HG03457 (cell line): ENCODE measurements at regions not wholly inside any gene's neighbourhood (a gene's known extent, or its start where the extent isn't known, plus 50 kb on each side); places are given as distances from the start of the nearest gene placed in this dataset.

Source experiments
- ATAC-seq: cut with Tn5 transposase; IDR thresholded peaks from one replicate; pipeline ENCODE4 v1.9.1; 2021; ENCODE audit warnings: moderate number of reproducible peaks; ENCODE audit not compliant: unreplicated experiment

DNA sequence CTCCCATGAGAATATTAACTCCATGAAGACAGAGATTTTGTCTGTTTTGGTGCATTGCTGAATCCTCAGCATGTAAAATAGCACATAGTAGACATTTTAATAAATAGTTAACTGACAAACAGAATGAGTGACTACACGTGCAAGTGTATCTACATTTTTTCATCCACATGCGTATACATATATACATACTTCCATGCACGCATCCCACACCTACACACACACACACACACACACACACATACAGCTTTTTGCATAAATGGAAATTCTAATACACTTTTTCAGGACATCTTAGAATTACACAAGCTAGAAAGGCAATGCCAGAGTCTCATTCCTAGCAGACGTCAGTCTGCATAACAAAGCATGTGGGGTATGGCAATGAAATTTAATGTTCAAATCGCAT lies 139.7 kb upstream of the LRFN2 start:
- no peak for ATAC-seq

DNA sequence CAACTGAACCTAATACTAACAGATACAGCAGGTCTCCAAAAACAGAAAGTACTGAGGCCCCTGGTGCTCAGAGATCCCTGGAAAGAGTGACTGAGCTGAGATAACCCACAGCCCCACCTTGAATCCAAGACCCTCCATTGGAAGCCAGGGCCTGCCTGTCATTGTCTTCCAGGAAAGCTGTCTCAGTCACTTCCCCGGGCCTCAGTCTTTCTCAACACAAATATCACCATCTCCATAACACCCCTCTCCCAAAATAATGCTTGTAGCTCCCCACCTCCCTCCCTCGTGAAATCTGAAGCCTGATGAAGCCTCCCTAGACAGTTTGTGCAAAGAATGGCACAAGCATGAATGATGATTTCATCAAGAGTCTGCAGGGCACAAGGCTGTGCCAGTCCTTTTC lies 138.2 kb upstream of the LRFN2 start:
- no peak for ATAC-seq

DNA sequence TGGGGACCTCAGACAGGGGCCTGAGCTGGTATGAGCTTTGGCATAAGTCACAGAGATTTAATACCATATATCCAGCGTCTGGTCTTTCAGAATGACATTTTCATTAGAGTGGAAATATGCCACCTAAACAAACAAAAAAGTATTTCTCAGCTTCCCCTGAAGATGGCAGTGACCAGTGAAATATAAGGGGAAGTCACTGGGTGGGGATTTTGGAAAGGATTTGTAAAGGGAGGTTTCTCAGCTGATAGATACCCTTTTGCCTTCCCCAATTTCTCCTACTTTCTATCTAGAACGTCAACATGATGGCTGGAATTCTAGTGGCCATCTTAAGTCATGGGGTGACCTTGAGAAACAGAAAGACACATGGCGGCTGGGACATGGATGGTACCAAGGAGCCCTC lies 137.7 kb upstream of the LRFN2 start:
- no peak for ATAC-seq

DNA sequence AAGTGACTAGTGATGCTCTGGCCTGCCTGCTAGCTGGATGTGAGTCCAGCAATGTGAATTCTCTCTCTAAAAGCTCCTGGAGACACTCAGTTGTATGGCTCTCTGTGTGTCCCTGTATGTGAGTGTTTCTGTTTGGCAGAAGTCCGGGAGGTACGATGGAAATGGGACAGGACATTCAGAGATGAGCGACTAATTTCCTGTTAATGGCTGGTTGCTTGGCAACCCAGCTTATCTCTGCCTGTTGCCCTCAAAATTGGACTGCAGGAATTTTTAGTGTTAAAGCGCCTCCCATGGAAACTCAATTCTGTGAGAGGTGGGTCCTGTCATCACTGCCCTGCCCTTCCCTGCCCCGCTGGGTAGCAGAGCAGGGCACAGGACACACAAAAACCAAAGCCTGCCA lies 136.8 kb upstream of the LRFN2 start:
- no peak for ATAC-seq

DNA sequence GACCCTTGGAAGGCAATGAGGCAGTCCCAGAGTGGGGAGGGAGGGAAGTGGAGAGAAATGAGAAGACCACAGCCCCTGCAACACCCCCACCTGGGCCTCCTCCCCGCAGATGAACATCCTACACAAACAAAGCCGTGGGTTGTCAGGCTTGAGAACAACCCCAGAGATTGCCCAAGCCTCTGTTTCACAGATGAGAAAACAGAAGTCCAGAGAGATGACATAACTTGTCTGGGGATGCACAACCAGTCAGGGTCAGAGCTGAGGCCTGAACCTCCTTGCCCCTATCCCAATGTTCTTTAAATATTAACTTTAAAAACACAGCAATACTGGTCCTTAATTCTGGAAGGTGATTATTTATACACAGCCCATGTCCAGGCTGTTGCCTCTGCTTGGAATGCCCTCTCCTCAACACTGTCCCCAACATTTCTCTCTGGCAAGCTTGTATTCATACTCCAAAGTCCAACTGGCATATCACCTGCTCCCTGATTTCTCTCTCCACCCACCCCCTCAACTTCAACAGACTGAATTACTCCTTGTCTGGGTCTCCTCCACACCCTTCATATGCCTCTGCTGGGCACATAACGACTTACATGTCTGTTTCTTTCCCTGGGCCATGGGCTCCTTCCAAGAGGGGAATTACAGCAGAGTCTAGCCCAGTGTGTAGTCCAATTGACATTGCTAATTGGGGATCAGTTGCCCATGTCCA lies 135.5 kb upstream of the LRFN2 start:
- ATAC-seq, result no peak

DNA sequence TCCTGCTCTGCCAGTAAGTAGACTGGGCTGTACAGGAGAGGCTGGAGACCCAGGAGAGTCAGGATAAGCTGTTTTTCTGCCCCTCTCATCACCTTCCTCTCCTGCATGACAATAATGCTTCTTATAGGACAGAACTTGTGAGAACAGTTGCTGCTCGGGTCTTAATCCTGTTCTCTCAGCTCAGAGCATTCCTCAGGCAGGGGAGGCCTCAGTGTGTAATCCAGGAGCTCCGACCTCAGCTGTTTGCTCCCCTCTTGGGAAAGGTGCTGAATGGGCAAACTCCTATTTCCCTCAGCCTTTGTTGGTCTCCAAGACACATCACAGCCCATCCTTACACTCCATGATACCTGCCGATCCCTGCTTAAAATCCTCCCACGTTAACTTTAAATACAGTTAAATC lies 134.9 kb upstream of the LRFN2 start:
- ATAC-seq, result no peak

DNA sequence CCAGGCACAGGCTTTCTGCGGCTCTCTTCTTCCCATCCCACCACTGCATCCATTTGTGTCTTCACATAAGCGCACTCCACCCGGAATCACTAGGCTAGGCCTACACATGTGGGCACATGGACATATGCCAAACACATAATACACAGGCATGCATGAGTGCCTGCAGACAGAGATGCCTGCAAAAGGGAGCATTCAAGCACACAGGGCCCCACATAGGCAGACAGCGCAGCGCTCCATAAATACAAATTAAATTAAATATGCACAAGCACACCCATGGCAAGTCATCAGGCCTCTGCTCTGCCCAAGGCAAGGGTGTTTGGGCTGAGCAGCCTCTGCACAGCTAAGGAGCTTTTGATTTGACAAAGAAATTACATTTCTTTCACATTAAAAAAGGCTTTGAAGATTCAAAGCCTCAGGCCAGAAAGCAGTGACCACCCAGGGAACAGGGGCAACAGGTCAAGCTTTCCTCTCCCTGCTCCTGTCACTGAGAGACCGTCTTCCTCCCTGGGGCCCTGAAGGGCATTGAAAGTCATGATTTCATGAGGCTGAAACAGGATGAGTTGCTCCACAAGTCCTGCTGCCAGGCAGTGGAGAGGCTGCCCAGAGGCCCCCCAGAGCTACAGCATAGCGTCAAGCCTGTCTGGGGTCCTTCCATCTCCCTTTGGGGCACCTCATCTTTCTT lies 134.2 kb upstream of the LRFN2 start:
- no peak for ATAC-seq

DNA sequence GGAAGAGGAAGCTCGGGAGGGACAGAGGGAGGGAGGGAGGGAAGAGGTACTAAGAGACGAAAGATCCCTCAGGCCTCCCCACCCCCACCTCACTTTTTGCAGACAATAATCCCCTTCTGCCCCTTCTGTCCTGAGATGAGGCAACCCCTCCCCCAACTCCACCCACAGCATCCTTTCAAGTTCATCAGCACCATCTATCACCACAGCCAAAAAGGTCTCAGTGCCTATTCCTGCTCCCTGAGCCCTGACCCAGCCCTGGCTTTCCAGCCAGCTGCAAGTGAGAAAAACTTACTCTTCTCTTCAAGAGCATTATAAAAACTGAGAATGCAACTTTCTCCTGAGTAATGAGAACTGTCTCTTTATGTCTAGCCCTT lies 133.2 kb upstream of the LRFN2 start:
- ATAC-seq, result no peak

DNA sequence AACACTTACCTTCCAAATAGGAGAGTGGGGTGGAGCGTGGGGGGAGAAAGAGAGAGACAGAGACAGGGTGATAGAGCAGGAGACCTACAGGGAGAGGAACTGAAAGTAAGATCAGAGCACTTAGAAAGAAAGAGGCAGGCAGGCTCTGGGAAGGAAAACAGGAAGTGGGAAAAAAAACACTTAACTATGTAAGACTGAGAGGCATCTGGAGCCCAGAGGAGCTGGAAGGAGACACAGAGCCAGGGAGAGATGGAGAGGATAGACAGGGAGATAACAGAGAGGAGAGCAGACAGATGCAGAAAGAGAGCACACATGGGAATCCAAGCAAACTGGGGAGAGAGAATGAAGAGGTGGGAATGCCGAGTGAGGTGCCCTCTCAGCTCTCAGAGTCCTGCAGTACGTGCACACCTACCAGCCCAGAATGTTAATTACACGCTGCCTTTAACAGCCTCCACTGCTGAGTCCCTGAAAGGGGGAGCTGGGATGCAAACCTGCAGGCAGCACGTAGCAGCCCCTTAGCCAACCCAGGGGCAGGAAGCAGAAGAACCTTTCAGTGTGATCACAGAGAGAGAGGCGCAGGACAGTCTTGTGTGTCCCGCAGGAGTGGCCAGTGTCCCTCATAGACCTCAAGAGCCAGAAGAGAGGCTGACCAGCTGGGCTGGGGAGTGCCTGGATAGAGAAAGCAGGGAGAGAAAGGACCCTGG lies 132.7 kb upstream of the LRFN2 start:
- ATAC-seq, result no peak

DNA sequence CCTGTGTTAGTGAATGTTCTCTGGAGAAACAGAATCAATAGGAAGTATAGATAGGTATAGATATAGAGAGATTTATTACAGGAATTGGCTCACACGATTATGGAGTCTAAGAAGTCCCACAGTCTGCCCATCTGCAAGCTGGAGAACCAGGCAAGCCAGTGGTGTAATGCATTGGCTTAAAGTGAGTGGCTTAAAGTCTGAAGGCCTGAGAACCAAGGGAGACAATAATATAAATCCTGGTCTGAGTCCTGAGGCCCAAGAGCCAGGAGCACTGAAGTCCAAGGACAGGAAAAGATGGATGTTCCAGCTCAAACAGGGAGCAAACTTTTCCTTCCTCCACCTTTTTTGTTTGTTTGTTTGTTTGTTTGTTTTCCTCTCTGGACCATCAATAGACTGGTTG lies 131.2 kb upstream of the LRFN2 start:
- no peak for ATAC-seq

DNA sequence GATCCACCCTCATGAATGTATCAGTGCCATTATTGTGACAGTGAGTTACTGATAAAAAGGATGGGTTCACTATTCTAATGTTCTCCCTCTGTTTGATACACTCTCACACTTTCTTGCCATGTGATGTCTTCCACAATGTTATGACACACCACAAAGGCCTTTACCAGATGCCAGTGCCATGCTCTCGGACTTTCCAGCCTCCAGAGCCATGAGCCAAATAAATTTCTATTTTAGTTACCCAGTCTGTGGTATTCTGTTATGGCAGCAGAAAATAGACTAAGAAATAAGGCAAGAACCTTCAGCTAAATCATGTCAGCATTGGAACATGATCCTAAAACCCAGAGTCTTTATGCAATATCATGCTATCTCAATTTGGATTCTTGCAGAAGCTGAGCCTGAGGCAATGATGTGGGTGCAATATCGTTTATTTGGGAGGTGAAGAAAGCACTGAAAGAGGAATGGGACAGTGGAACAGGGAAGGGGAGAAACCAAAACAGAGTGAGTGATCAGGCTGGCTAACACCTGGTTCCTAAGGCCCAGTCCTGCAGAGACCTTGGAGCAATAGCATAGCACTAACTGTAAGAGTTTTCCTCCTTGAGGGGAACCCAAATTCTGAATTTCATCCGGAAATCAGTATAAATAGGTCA lies 130.4 kb upstream of the LRFN2 start:
- no peak for ATAC-seq

DNA sequence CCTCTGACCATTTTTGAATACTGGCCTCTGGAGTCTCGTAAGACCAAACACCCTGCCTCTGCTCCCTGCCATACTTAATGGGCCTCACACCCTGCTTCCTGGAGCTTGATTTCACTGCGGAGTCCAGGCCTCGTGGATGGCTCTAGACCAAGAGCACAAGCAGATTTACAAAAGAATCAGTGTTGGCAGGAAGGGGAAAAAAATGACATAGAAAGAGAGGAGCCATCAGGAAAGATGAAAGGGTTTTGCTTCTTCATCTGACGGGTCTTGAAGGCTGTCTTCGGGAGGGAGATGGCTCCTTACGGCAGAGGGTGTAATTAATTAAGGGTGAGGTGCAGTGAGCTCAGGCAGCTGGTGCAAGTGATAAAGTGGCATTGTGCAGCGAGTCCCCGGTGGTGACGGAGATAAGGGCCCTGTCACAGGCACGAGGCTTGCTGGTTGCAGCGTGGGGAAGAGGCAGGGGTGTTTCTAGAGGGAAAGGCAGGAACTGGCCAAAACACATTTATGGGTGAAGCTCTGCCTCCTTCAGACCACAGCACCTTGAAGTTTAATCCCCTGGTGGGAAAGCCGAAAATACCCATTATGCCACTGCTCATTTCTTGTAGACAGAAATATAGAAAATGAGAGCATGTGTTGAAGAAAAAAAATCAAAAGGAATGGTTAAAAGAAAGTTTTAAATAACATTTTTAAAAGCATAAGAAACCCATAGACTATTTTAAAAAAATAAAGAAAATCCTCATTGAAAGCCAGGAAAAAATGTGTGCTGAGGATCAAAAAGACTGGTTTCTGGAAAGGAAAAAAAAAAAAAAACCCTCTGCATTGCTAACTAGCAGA lies 128.6 kb upstream of the LRFN2 start:
- no peak for ATAC-seq

DNA sequence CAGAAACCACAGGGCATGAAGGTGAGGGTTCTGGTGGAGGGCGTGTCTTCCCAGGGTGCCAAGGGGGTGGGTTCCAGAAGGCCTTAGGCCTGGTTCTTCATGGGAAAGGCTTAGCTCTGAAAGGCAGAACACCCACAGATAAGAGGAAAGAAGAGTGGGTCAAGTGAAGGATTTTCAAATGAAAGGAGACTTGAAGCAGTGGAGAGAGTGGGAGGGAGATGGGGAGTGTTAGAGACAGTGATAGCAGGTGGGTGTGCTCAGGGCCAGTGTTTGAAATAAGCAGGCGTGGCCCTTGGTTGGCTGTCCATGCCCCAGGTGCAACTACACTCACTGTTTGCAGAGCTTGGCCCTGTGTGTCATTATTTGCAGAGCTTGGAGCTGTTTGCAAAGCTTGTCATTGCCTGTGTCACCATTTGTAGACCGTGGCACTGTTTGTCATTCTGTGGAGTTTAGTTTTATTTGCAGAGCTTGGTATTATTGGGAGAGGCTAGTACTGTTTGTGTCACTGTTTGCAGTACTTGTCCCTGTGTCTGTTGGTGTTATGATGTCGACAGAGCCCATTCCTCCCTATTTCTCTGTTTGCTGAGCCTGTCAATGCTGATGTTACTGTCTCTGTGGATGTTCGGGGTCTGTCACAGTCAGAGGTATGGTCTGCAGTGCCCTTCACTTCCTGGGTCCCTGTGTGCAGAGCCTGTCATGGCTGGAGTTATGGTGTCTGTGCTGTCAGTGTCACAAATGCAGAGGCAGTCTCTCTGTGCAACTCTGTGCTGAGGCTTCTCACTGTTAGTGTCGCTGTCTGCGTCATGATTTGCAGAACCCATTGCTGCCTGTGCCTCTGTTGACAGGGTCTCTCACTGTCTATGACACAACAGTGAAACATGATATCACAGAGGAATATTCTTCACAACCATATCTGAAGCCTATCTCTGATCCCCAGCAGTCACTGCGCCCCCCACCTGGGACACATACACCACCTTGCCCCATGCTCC lies 127.7 kb upstream of the LRFN2 start:
- ATAC-seq, result no peak

DNA sequence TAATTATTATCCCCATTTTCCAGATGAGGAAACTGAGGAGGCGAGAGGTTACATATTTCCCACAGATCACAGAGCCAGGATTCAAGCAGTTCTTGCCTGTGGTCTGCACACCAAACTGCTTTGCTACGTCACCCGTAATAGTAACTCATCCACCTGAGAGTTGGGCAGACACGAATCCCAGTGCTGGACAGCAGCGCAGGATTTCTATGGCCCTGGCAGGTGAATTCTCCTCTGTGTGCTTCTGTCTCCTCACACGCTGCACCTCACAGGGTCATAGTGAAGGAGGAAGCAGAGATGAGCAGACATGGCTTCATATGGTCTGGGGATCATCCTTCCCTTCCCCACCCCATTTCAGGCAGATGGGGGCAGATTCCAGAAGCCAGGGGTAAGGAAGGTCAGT lies 127.0 kb upstream of the LRFN2 start:
- ATAC-seq, result no peak

DNA sequence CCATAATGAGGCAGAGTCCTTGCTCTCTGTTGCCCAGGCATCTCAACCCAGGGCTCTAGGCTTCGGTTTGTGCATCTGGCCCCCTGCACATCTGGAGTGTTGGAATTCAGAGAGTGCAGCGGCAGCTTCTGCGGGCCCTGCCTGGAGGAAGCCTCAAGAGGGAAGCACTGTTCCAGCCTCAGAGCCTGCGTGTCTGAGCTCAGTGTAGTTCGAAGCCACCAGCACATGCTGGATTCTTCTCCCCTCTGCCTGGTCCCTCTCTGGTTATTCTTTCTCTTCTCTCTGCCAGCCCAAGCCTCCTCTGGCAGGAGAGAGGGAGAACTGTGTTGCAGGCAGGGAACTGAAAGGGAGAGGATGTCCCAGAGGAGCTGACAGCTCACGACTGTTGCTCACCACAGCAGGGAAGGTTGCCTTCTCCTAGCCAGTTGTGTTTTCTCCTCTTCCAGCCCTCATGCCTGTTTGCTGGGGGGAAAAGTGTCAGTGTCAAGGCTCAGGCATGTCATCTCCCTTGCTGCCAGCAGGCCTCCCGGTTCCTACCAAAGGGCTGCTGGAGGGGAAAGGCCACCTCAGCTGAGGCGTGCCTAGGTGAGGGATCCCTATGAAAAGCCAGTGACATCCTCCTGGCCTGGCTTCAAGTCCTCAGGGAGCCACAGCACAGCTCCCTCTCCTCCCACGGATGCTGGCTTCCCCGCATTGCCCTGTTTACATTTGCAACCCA lies 126.0 kb upstream of the LRFN2 start:
- ATAC-seq, result no peak

DNA sequence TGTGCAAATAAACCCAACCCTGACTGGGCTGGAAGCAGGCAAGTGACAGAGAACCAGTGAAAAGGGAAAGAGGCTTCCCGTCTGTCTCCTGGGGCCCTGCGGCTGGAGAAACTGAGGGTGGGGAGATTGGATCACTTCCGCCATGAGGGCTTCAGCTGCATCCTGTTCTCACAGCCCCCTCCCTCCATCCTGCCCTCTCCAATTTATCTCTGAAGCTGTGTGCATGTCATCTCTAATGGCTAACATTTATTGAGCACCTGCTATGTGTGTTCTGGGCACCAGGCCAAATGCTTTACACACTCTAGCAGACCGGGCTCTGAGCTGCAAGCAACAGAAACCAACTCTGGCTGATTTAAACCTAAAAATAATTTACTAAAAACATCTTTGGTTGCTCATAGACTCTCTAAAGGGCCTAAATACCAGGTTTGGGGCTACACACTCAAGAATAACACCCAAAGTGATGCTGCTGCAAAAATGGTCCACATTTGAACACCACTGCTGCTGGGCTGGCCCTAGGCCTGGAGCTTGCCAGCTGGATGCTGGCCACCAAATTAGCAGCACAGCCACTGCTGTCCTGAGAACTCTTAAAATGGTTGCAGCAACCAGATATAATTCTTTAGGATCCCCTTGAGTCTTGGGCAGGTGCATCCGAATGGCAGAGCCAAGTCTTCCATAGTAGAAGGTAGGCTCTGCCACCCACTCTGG lies 123.6 kb upstream of the LRFN2 start:
- ATAC-seq, result no peak

DNA sequence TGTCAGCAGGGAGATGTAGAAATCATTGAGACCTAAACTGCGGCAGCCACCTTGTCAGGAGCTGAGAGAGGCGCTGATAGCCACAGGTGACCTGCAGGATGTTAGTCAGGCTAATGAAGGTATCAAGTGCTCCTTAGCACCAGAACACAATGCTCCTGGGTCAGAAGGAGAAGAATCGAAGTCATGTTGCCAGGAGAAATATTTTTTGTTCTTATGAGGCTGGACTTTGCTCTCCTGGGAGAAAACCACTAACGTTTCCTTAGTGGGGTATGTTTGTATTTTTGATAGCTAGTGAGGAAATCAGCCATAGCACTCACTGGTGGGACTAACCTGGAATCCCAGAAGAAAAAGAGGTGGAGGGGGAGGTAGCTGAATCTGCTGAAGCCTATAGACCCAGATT lies 120.9 kb upstream of the LRFN2 start:
- ATAC-seq, result no peak

DNA sequence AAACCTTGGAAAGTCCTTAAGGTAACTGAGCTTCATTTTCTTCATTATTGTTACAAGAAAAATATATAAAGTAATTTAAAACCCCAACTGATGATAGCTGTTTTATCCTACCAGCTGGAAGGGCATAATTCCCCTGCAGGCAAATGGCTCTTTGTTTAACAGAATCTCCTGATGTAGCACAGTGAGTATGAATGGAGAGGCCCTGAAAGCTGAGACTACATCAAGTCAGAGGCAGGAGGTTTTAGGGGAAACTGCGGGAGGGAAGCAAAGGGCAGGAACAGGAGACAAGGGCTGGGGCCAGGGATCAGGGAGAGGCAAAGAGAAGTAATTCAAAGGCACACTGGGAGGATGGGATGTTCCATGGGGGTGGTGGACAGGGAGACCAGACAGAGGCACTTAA lies 119.0 kb upstream of the LRFN2 start:
- ATAC-seq, result no peak

DNA sequence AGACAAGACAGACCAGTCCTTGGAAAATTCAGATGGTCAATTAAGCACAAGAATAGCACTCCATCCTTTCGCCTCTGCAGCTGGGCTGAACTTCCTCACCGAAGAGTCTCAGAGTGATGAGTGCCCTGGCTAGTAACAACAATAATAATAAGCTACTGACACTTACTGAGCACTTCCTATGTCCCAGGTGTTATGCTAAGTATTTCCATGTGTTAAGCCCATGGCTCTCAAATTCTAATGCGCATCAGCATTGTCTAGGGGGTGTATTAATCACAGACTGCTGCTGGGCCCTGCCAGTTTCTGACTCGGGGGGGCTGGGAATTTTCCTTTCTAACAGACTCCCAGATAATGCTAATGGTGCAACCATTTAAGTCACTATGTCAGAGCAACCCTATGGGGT lies 118.2 kb upstream of the LRFN2 start:
- ATAC-seq, result no peak
